ENCODE measurements at regions not wholly inside any gene's neighbourhood (a gene's known extent, or its start where the extent isn't known, plus 50 kb on each side); places are given as distances from the start of the nearest gene placed in this dataset.
"Not testable (repeated sequence)": the region's sequence is repeated elsewhere in the genome, so short reads cannot be mapped to it uniquely, and the experiment has no call there.

- no peak for DNase-seq (ENCODE audit: low read depth)
Measured at GRCh38 chr3:134704133-134704532, 53.3 kb upstream of the KY start.

- DNase-seq (ENCODE audit: low read depth), result no peak
Measured at GRCh38 chr3:134704556-134704955, 53.7 kb upstream of the KY start.

GRCh38 chr3:134707908-134708597, 57.2 kb upstream of the KY start:
- DNase-seq (ENCODE audit: low read depth), result no peak

GRCh38 chr3:134708671-134709070, 57.8 kb upstream of the KY start:
- DNase-seq (ENCODE audit: low read depth), result no peak

GRCh38 chr3:134709076-134709475, 58.3 kb upstream of the KY start:
- DNase-seq (ENCODE audit: low read depth), result no peak

- DNase-seq (ENCODE audit: low read depth), result no peak
Measured at GRCh38 chr3:134709561-134710312, 58.9 kb upstream of the KY start.

- no peak for DNase-seq (ENCODE audit: low read depth)
Measured at GRCh38 chr3:134710313-134710680, 59.5 kb upstream of the KY start.

GRCh38 chr3:134711284-134711683, 60.5 kb upstream of the KY start:
- DNase-seq (ENCODE audit: low read depth), result peak; percentile 7

GRCh38 chr3:134713671-134714070, 62.8 kb upstream of the KY start:
- no peak for DNase-seq (ENCODE audit: low read depth)

GRCh38 chr3:134718726-134719125, 67.9 kb upstream of the KY start:
- peak; percentile 8 for DNase-seq (ENCODE audit: low read depth)

- no peak for DNase-seq (ENCODE audit: low read depth)
Measured at GRCh38 chr3:134721214-134721613, 70.4 kb upstream of the KY start.

- DNase-seq (ENCODE audit: low read depth), result no peak
Measured at GRCh38 chr3:134722969-134723368, 72.1 kb upstream of the EPHB1 start.

- no peak for DNase-seq (ENCODE audit: low read depth)
Measured at GRCh38 chr3:134729649-134730048, 65.4 kb upstream of the EPHB1 start.

- DNase-seq (ENCODE audit: low read depth), result no peak
Measured at GRCh38 chr3:134737516-134737915, 57.5 kb upstream of the EPHB1 start.

- not testable (repeated sequence) for DNase-seq (ENCODE audit: low read depth)
Measured at GRCh38 chr3:134740077-134740476, 55.0 kb upstream of the EPHB1 start.

- DNase-seq (ENCODE audit: low read depth), result no peak
Measured at GRCh38 chr3:134742202-134742601, 52.9 kb upstream of the EPHB1 start.

- DNase-seq (ENCODE audit: low read depth), result no peak
Measured at GRCh38 chr3:134743006-134743405, 52.1 kb upstream of the EPHB1 start.

All from iris pigment epithelial cell (primary cell).